GM23248 (cell line): ENCODE measurements at regions not wholly inside any gene's neighbourhood (a gene's known extent, or its start where the extent isn't known, plus 50 kb on each side); places are given as distances from the start of the nearest gene placed in this dataset.
A peak's percentile ranks its signal among the peaks of the same experiment; 100 is the strongest.

Experiments used
- DNase-seq: peaks from one replicate; pipeline ENCODE4 v3.0.0-alpha.2; 2015
- H2AFZ ChIP-seq: fragments of 200-600 bp; sonication (generic); 2 replicates; pipeline ENCODE4 v1.6.1; 2016; ENCODE audit warnings: antibody characterized with exemption
- H3F3A ChIP-seq: fragments of 200-600 bp; sonication (generic); 2 replicates; pipeline ENCODE4 v1.6.1; 2016; ENCODE audit warnings: mild to moderate bottlenecking, antibody characterized with exemption, mixed run types; ENCODE audit not compliant: insufficient read depth
- H3K27ac ChIP-seq: fragments of 200-600 bp; sonication (generic); 2 replicates; pipeline ENCODE4 v1.5.1; 2016; ENCODE audit warnings: mild to moderate bottlenecking
- H3K27me3 ChIP-seq: fragments of 200-600 bp; sonication (generic); replicated peaks from 2 replicates; pipeline ENCODE4 v1.6.1; 2016; ENCODE audit warnings: mild to moderate bottlenecking; ENCODE audit not compliant: insufficient read depth
- H3K36me3 ChIP-seq: fragments of 200-600 bp; sonication (generic); 2 replicates; pipeline ENCODE4 v1.6.1; 2016; ENCODE audit warnings: low read depth, mild to moderate bottlenecking
- H3K4me1 ChIP-seq: fragments of 200-600 bp; sonication (generic); 2 replicates; pipeline ENCODE4 v1.6.1; 2016; ENCODE audit warnings: mild to moderate bottlenecking; ENCODE audit not compliant: insufficient read depth
- H3K4me2 ChIP-seq: fragments of 200-600 bp; sonication (generic); one replicate; pipeline ENCODE4 v1.6.1; 2016; ENCODE audit warnings: mild to moderate bottlenecking; ENCODE audit not compliant: unreplicated experiment
- H3K4me3 ChIP-seq: fragments of 200-600 bp; sonication (generic); 2 replicates; pipeline ENCODE4 v1.5.1; 2016; ENCODE audit warnings: mild to moderate bottlenecking
- H3K79me2 ChIP-seq: fragments of 200-600 bp; sonication (generic); 2 replicates; pipeline ENCODE4 v1.6.1; 2016; ENCODE audit warnings: mild to moderate bottlenecking; ENCODE audit not compliant: insufficient read depth
- H3K9ac ChIP-seq: fragments of 200-600 bp; sonication (generic); 2 replicates; pipeline ENCODE4 v1.6.1; 2016; ENCODE audit warnings: mild to moderate bottlenecking
- H3K9me2 ChIP-seq: fragments of 200-600 bp; sonication (generic); 2 replicates; pipeline ENCODE4 v1.6.1; 2016; ENCODE audit warnings: mixed run types, mild to moderate bottlenecking, moderate library complexity; ENCODE audit not compliant: insufficient read depth
- H3K9me3 ChIP-seq: fragments of 200-600 bp; sonication (generic); one replicate; pipeline ENCODE4 v1.6.1; 2017; ENCODE audit warnings: low read depth
- H4K20me1 ChIP-seq: fragments of 200-600 bp; sonication (generic); 2 replicates; pipeline ENCODE4 v1.6.0; 2016; ENCODE audit not compliant: insufficient read depth
- EZH2 ChIP-seq: fragments of 200-600 bp; sonication (generic); IDR thresholded peaks from 2 replicates; pipeline ENCODE4 v1.6.1; 2018; ENCODE audit warnings: antibody characterized with exemption, mild to moderate bottlenecking; ENCODE audit not compliant: insufficient read depth, poor library complexity, severe bottlenecking
- EZH2phosphoT487 ChIP-seq: fragments of 200-600 bp; sonication (generic); IDR thresholded peaks from 2 replicates; pipeline ENCODE4 v1.6.1; 2018; ENCODE audit warnings: antibody characterized with exemption, moderate library complexity, mild to moderate bottlenecking, low read depth; ENCODE audit not compliant: insufficient read depth
- WGBS, 2 experiments: methylation state at CpG; one replicate each; pipeline ENCODE4 v1.1.6; 2015 to 2017; ENCODE audit warnings: low lambda C conversion rate in 2 of 2, low coverage in 1 of 2; ENCODE audit errors: missing lambda C conversion rate in 2 of 2; 5-methylcytosine and 5-hydroxymethylcytosine counted together
- in situ Hi-C: fragments of 300-500 bp; cut with MboI; formaldehyde crosslinking; loops from 2 replicates; pipeline ENCODE4 v1.15.0; 2020

- H3K9me3 ChIP-seq, result no peaks in the 10 kb centered on the region
- no peak for DNase-seq
- H2AFZ ChIP-seq, result no peak overlapping the region
- TF ChIP-seq EZH2phosphoT487, result no peak
- TF ChIP-seq EZH2, result no peak
- 0 out of 2 replicates have a peak, but pooled peaks cover 3% of the 10 kb centered on the region for H3K4me1 ChIP-seq
- H3K36me3 ChIP-seq, result no peaks in the 10 kb centered on the region
- H3F3A ChIP-seq, result no peaks in the 10 kb centered on the region
- no peaks in the 10 kb centered on the region for H3K79me2 ChIP-seq
- H3K4me2 ChIP-seq, result no peak overlapping the region
- no peaks in the 10 kb centered on the region for H3K27me3 ChIP-seq
- H3K9me2 ChIP-seq, result no peaks in the 10 kb centered on the region
- H3K27ac ChIP-seq, result no peak overlapping the region
- H3K4me3 ChIP-seq, result no peak overlapping the region
- no peak overlapping the region for H3K9ac ChIP-seq
- in situ Hi-C loops, result no loop called here
- WGBS, 2 experiments, result 9 to 12% methylated on average over 2 of the region's 2 CpGs
- no peaks in the 10 kb centered on the region for H4K20me1 ChIP-seq
Observed at GRCh38 chr3:94414418-94414817, 351.6 kb downstream of the NSUN3 start.

- H3K9me3 ChIP-seq, result no peaks in the 10 kb centered on the region
- no peaks in the 10 kb centered on the region for H3F3A ChIP-seq
- H3K4me3 ChIP-seq, result no peak overlapping the region
- H3K4me1 ChIP-seq, result 0 out of 2 replicates have a peak, but pooled peaks cover 3% of the 10 kb centered on the region
- no peak for TF ChIP-seq EZH2
- no peak for TF ChIP-seq EZH2phosphoT487
- 15 to 20% methylated on average over 4 of the region's 4 CpGs for WGBS, 2 experiments
- H3K27ac ChIP-seq, result no peak overlapping the region
- no peak overlapping the region for H3K9ac ChIP-seq
- H3K36me3 ChIP-seq, result no peaks in the 10 kb centered on the region
- in situ Hi-C loops, result no loop called here
- no peaks in the 10 kb centered on the region for H4K20me1 ChIP-seq
- no peaks in the 10 kb centered on the region for H3K79me2 ChIP-seq
- H3K27me3 ChIP-seq, result no peaks in the 10 kb centered on the region
- no peaks in the 10 kb centered on the region for H3K9me2 ChIP-seq
- H3K4me2 ChIP-seq, result no peak overlapping the region
- no peak overlapping the region for H2AFZ ChIP-seq
- DNase-seq, result no peak
Observed at GRCh38 chr3:94416768-94417167, 353.9 kb downstream of the NSUN3 start.

- H3K27ac ChIP-seq, result no peak overlapping the region
- no peaks in the 10 kb centered on the region for H3K36me3 ChIP-seq
- WGBS, 2 experiments, result 40 to 50% methylated on average over 6 of the region's 6 CpGs
- H3K9me3 ChIP-seq, result no peaks in the 10 kb centered on the region
- TF ChIP-seq EZH2 (no peak), EZH2phosphoT487 (no peak)
- H3K27me3 ChIP-seq, result no peaks in the 10 kb centered on the region
- H3K4me3 ChIP-seq, result no peak overlapping the region
- in situ Hi-C loops, result no loop called here
- 0 out of 2 replicates have a peak, but pooled peaks cover 3% of the 10 kb centered on the region for H3K4me1 ChIP-seq
- no peak for DNase-seq
- H2AFZ ChIP-seq, result no peak overlapping the region
- H3F3A ChIP-seq, result no peaks in the 10 kb centered on the region
- no peak overlapping the region for H3K4me2 ChIP-seq
- H3K9me2 ChIP-seq, result no peaks in the 10 kb centered on the region
- H4K20me1 ChIP-seq, result no peaks in the 10 kb centered on the region
- H3K9ac ChIP-seq, result no peak overlapping the region
- H3K79me2 ChIP-seq, result no peaks in the 10 kb centered on the region
Observed at GRCh38 chr3:94417963-94418455, 355.1 kb downstream of the NSUN3 start.

- no peak for DNase-seq
- Histone ChIP-seq H2AFZ (no peak overlapping the region), H3K4me3 (no peak overlapping the region), H3K9ac (no peak overlapping the region), H4K20me1 (no peaks in the 10 kb centered on the region), H3K9me3 (no peaks in the 10 kb centered on the region), H3K27ac (no peak overlapping the region), H3K27me3 (no peaks in the 10 kb centered on the region), H3K9me2 (no peaks in the 10 kb centered on the region), H3K36me3 (no peaks in the 10 kb centered on the region), H3K4me2 (no peak overlapping the region), H3K4me1 (no peaks in the 10 kb centered on the region), H3F3A (no peaks in the 10 kb centered on the region), H3K79me2 (no peaks in the 10 kb centered on the region)
- WGBS, 2 experiments, result 31 to 33% methylated on average over 1 of the region's 1 CpG
- in situ Hi-C loops, result no loop called here
- TF ChIP-seq EZH2phosphoT487 (no peak), EZH2 (no peak)
Observed at GRCh38 chr3:94420931-94421330, 358.1 kb downstream of the NSUN3 start.

GRCh38 chr3:94423578-94423977 is 360.7 kb downstream of the NSUN3 start:
- Histone ChIP-seq H4K20me1 (no peaks in the 10 kb centered on the region), H3K79me2 (no peaks in the 10 kb centered on the region), H2AFZ (no peak overlapping the region), H3K27ac (no peak overlapping the region), H3K4me3 (no peak overlapping the region), H3K27me3 (no peaks in the 10 kb centered on the region), H3K9ac (no peak overlapping the region), H3K9me3 (no peaks in the 10 kb centered on the region), H3K4me1 (no peaks in the 10 kb centered on the region), H3K4me2 (no peak overlapping the region), H3F3A (no peaks in the 10 kb centered on the region), H3K9me2 (no peaks in the 10 kb centered on the region), H3K36me3 (no peaks in the 10 kb centered on the region)
- in situ Hi-C loops, result no loop called here
- TF ChIP-seq EZH2phosphoT487 (no peak), EZH2 (no peak)
- peak; percentile 13 for DNase-seq
